Skeletal muscle tissue (tissue), 3 donors: ENCODE measurements at regions not wholly inside any gene's neighbourhood (a gene's known extent, or its start where the extent isn't known, plus 50 kb on each side); places are given as distances from the start of the nearest gene placed in this dataset.
"Not testable (repeated sequence)": the region's sequence is repeated elsewhere in the genome, so short reads cannot be mapped to it uniquely, and the experiment has no call there.

Source experiments
- H3K27ac ChIP-seq: one replicate; pipeline ENCODE4 v1.7.0; 2013; ENCODE audit warnings: mild to moderate bottlenecking, low read depth, low read length, inconsistent platforms
- H3K27me3 ChIP-seq, 3 donors: one replicate each; pipeline ENCODE4 v1.7.0; 2013; ENCODE audit warnings: low read length in 3 of 3; ENCODE audit not compliant: control insufficient read depth in 3 of 3, insufficient read depth in 3 of 3
- H3K36me3 ChIP-seq, 3 donors: one replicate each; pipeline ENCODE4 v1.7.0; 2013; ENCODE audit warnings: low read length in 3 of 3; ENCODE audit not compliant: control insufficient read depth in 3 of 3, insufficient read depth in 3 of 3
- H3K4me1 ChIP-seq, 3 donors: one replicate each; pipeline ENCODE4 v1.7.0; 2013; ENCODE audit warnings: low read length in 3 of 3, mild to moderate bottlenecking in 3 of 3; ENCODE audit not compliant: control insufficient read depth in 3 of 3, insufficient read depth in 3 of 3
- H3K4me3 ChIP-seq, 3 donors: one replicate each; pipeline ENCODE4 v1.7.0; 2013; ENCODE audit warnings: low read length in 3 of 3
- H3K9ac ChIP-seq, 3 donors: one replicate each; pipeline ENCODE4 v1.7.0; 2013; ENCODE audit warnings: low read length in 3 of 3, mild to moderate bottlenecking in 3 of 3, moderate library complexity in 2 of 3, low read depth in 1 of 3
- H3K9me3 ChIP-seq, 3 donors: one replicate each; pipeline ENCODE4 v1.7.0; 2013; ENCODE audit warnings: low read length in 3 of 3; ENCODE audit not compliant: control insufficient read depth in 3 of 3
- donor health status: Osteomylitis.

DNA sequence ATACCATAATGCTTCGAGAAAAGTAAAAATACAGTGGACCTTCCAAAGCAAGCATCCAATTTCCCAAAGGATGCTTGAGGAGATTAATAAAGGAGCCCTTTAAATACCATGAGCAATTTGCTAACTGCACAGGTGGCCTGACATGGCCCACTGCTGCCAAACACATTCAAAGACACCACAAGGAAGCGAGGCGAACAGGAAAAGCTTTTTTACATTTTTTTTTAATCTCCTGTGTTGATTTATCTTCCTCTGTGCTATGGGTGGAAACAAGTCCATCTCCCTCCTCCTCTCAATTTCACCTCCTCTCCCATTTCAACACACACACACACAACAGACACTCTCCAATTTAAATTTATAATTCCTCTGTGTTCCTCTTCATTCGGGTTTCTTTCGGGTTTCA lies 243.4 kb downstream of the IGSF11 start:
- Histone ChIP-seq H3K4me3 (no peak overlapping the region), H3K27me3 (peaks cover 0 to 2% (median 0%) of the 10 kb centered on the region in 3 donors), H3K27ac (no peak overlapping the region), H3K4me1 (no peaks in the 10 kb centered on the region), H3K9me3 (no peaks in the 10 kb centered on the region), H3K36me3 (no peaks in the 10 kb centered on the region), H3K9ac (no peak overlapping the region)

DNA sequence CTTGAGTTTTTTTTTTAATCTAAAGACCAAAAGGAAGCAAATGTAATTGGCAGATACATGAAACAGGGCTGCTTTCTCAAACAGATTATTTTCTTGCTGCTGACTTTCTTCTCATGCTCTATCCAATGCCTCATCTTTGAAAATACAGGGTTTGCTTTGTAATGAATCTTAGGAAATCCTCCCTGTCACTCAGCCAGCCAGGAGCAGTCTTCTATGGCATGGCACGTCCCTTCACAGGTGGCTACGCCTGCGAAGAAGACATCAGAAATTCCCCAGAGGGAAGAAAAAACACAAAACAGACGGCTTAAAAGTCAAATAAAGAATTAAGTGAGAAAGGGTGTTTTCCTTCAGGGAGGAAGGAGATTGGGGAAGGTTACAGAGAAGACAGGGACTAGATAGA lies 242.5 kb downstream of the IGSF11 start:
- Histone ChIP-seq H3K36me3 (no peaks in the 10 kb centered on the region), H3K27ac (no peak overlapping the region), H3K27me3 (peaks cover 0 to 2% (median 0%) of the 10 kb centered on the region in 3 donors), H3K9ac (no peak overlapping the region), H3K4me1 (no peaks in the 10 kb centered on the region), H3K9me3 (no peaks in the 10 kb centered on the region), H3K4me3 (no peak overlapping the region)

DNA sequence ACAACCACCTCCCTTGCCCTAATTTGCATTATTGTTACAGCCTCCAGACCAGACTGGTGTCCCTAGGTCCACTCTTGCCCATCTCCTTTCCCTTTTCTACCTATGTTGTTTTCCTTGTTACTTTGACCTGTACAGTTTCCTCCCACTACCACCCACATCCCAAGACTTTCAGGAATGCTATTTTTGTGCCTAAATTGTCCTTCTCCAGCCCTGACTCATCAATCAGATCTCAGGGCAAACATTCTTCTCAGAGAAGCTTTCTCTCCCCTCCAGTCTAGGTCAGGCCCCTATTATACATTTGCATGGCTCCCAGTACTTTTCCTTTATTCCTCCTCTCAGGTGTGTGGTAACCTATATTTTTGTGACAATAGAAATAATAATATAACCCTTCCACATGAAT lies 241.5 kb downstream of the IGSF11 start:
- H3K27me3 ChIP-seq, result peaks cover 0 to 2% (median 0%) of the 10 kb centered on the region in 3 donors
- no peaks in the 10 kb centered on the region for H3K4me1 ChIP-seq
- H3K4me3 ChIP-seq, result no peak overlapping the region
- H3K27ac ChIP-seq, result no peak overlapping the region
- no peak overlapping the region for H3K9ac ChIP-seq
- H3K9me3 ChIP-seq, result no peaks in the 10 kb centered on the region
- no peaks in the 10 kb centered on the region for H3K36me3 ChIP-seq

DNA sequence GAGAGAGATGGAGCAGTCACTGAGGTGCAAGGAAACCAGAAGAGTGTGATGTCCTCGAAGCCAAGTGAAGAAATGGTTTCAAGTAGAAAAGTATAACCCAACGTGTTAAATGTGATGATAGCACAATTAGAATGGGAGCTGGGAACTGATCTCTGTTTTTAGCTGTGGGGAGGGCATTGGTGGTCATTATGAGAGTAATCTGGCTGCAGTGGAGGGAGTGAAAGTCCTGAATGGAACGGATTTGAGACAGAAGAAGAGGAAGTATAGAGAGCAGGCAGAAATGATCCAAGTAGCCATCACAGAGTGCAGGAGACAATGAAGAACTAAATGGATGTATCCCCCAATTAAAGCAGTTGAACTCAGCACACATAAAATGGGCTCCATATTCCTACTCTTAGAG lies 235.3 kb downstream of the IGSF11 start:
- Histone ChIP-seq H3K27me3 (peaks cover 0 to 4% (median 0%) of the 10 kb centered on the region in 3 donors), H3K9ac (no peak overlapping the region), H3K27ac (no peak overlapping the region), H3K36me3 (no peaks in the 10 kb centered on the region), H3K9me3 (no peaks in the 10 kb centered on the region), H3K4me1 (peaks cover 0 to 4% (median 0%) of the 10 kb centered on the region in 3 donors), H3K4me3 (no peak overlapping the region)

DNA sequence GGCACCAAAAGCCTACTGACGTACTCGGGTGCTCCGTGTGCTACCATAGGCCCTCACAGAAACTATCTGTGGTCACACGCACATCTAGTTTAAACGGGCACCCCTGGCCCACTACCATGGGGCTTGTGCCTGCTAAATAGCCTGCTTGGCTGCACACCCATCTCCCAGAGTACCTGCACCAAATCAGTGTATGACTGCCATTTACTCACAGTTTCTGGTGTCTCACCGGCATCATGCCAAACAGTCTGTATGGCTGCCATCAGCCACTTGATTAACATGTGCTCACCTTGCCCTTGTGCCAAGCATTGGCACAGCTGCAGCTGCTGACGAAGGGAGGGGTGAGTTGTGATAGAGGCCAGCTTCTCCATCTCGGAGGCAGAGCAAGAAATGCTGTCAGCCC lies 232.7 kb downstream of the IGSF11 start:
- Histone ChIP-seq H3K27me3 (peaks cover 0 to 4% (median 0%) of the 10 kb centered on the region in 3 donors), H3K27ac (no peak overlapping the region)

DNA sequence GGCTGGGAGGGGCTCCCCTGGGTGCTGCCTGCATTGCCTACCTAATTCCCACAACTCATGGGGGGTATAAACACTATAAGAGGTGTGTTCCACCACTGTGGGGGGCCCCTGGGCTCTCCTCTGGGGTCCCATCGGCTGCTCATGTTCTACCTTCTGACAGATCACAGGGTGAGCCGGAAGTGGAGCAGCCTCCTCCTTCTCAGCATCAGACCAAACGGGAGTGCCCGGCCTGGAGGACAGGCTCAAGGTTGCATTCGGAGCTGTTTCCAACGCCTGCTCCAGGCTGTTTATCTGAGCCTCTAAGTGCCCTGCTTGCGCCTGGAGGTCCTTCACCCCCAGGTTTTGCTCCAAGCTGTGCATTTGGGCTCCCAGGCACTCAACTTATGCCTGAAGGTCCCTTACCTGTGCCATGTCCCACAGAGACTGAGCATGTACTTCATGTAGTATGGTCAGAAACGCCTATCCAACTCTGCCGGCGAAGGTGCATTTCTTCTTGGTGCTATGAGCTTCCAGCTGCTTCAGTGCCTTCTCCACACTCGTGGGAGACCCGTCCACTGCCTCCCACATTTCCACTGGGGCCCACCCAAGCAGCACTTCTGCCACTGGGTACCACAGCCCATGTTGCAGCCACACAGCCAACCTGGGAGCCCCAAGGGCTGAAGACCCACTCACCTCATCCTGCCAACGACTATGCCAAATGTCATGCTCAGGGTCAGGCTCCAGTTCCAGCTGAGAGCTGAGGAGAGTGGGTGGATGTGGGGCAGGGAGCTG lies 232.1 kb downstream of the IGSF11 start:
- peaks cover 0 to 4% (median 0%) of the 10 kb centered on the region in 3 donors for H3K4me1 ChIP-seq
- no peaks in the 10 kb centered on the region for H3K36me3 ChIP-seq
- no peak overlapping the region for H3K4me3 ChIP-seq
- no peak overlapping the region for H3K9ac ChIP-seq
- no peaks in the 10 kb centered on the region for H3K9me3 ChIP-seq
- H3K27ac ChIP-seq, result no peak overlapping the region
- H3K27me3 ChIP-seq, result peaks cover 0 to 4% (median 0%) of the 10 kb centered on the region in 3 donors

More for the DNA sequence above, 232.7 kb downstream of the IGSF11 start:
- Histone ChIP-seq H3K4me3 (peak overlapping the region in 1 of 3 donors; percentile 27), H3K9me3 (no peaks in the 10 kb centered on the region), H3K36me3 (no peaks in the 10 kb centered on the region), H3K9ac (no peak overlapping the region), H3K4me1 (peaks cover 0 to 4% (median 0%) of the 10 kb centered on the region in 3 donors)

DNA sequence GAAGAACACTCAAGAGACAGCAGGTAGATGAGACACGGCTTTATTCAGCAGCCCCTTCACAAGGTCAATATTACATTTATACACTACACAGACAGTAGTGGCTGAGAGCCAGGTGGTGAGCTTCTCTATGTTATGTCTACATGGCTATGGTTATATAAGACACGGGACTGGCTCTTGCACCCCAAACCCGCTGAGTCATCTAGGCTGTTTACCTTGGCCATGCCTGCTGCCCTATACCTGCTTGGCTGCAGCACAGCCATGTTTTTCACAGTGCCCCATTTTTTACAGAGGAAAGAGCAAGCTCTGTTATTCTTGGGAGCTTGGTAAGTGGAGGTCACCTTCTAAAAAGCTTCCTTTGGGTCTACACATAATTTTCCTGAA lies 231.6 kb downstream of the IGSF11 start:
- H3K9ac ChIP-seq, result no peak overlapping the region

DNA sequence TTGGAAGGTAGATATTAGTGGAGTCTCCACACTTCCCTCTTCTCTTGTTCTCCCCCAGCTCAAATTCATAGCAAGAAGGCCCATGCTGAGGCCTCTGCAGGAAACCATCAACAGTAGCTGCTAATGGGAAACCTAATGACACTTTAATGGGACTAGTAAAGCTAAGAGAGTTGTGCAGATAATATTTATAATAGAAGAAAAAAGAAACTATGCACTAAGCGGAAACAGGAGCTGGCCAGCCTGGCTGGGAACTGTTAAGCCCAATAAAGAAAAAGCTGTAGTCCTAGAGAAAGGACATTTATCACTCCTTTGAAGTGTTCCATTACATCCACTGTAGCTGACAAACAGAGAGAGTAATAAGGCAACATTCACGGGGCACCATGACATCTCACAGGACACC lies 229.6 kb downstream of the IGSF11 start:
- Histone ChIP-seq H3K4me1 (peaks cover 0 to 4% (median 0%) of the 10 kb centered on the region in 3 donors), H3K27ac (no peak overlapping the region), H3K36me3 (no peaks in the 10 kb centered on the region), H3K4me3 (no peak overlapping the region), H3K9ac (no peak overlapping the region), H3K9me3 (no peaks in the 10 kb centered on the region), H3K27me3 (peaks cover 0 to 4% (median 0%) of the 10 kb centered on the region in 3 donors)

More for the DNA sequence above, 231.6 kb downstream of the IGSF11 start:
- peaks cover 0 to 4% (median 0%) of the 10 kb centered on the region in 3 donors for H3K27me3 ChIP-seq
- peaks cover 0 to 4% (median 0%) of the 10 kb centered on the region in 3 donors for H3K4me1 ChIP-seq
- H3K4me3 ChIP-seq, result no peak overlapping the region
- H3K27ac ChIP-seq, result no peak overlapping the region
- H3K36me3 ChIP-seq, result no peaks in the 10 kb centered on the region
- no peaks in the 10 kb centered on the region for H3K9me3 ChIP-seq

DNA sequence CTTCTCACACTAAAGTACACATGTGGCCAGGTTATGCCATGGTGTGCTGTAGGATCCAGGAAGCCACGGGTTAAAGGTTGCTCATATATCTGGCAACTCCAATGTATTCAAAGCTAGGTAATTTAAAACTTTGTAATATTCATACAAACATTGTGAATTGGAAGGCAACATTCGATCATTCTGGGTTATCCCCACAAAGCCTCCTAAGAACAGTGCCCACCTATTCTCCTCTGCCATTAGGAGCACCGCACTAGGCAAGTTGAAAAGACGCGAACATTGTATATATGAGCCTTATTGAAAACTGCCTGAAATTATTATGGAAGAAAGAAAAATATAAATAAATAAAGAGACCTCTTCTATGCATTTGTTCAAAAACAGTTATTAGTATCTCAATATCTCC lies 228.2 kb downstream of the IGSF11 start:
- H3K4me1 ChIP-seq, result peaks cover 0 to 4% (median 0%) of the 10 kb centered on the region in 3 donors
- no peak overlapping the region for H3K4me3 ChIP-seq
- H3K27ac ChIP-seq, result no peak overlapping the region

DNA sequence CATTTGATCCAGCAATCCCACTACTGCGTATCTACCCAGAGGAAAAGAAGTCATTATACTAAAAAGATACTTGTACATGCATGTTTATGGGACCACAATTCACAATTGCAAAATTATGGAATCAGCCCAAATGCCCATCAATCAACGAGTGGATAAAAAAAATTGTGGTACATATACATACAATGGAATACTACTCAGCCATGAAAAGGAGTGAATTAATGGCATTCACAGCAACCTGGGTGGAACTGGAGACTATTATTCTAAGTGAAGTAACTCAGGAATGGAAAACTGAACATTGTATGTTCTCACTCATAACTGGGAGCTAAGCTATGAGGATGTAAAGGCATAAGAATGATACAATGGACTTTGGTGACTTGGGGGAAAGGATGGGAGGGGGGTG lies 227.3 kb downstream of the IGSF11 start:
- H3K27ac ChIP-seq, H3K9me3 ChIP-seq, H3K4me3 ChIP-seq, H3K9ac ChIP-seq, H3K27me3 ChIP-seq, H3K4me1 ChIP-seq, H3K36me3 ChIP-seq: not testable (repeated sequence)

More for the DNA sequence above, 228.2 kb downstream of the IGSF11 start:
- Histone ChIP-seq H3K36me3 (no peaks in the 10 kb centered on the region), H3K9ac (no peak overlapping the region), H3K9me3 (no peaks in the 10 kb centered on the region), H3K27me3 (peaks cover 0 to 4% (median 0%) of the 10 kb centered on the region in 3 donors)
